CD8-positive, alpha-beta memory T cell (primary cell): ENCODE measurements at regions not wholly inside any gene's neighbourhood (a gene's known extent, or its start where the extent isn't known, plus 50 kb on each side); places are given as distances from the start of the nearest gene placed in this dataset.

ENCODE experiments used
- CTCF ChIA-PET: fragments of 350-600 bp; sonication (Branson Sonifier 250); formaldehyde crosslinking; loops from one replicate; lab custom pipeline; 2021; ENCODE audit warnings: antibody characterized with exemption; lab: Charles Lee
- POLR2A ChIA-PET: fragments of 350-600 bp; sonication (Branson Sonifier 250); formaldehyde crosslinking; loops from one replicate; lab custom pipeline; 2021; ENCODE audit warnings: antibody characterized with exemption; lab: Charles Lee
- DNase-seq, 5 donors: peaks; one replicate each; pipeline versions ENCODE4 v3.0.0 to v3.0.0-alpha.2; 2020 to 2022; ENCODE audit warnings: mixed read lengths in 1 of 5
- H3K27ac ChIP-seq: one replicate; pipeline ENCODE4 v1.7.0; 2013; ENCODE audit warnings: low read depth, mild to moderate bottlenecking, low read length, moderate library complexity
- H3K27me3 ChIP-seq: 2 replicates; pipeline ENCODE4 v1.7.0; 2013; ENCODE audit warnings: low read length, mild to moderate bottlenecking; ENCODE audit not compliant: insufficient read depth, poor library complexity, severe bottlenecking
- H3K36me3 ChIP-seq: 2 replicates; pipeline ENCODE4 v1.7.0; 2013; ENCODE audit warnings: mild to moderate bottlenecking, low read length, moderate library complexity; ENCODE audit not compliant: insufficient read depth
- H3K4me1 ChIP-seq: 2 replicates; pipeline ENCODE4 v1.7.0; 2013; ENCODE audit warnings: mild to moderate bottlenecking, low read length, moderate library complexity; ENCODE audit not compliant: insufficient read depth
- H3K4me3 ChIP-seq: 2 replicates; pipeline ENCODE4 v1.7.0; 2013; ENCODE audit warnings: mild to moderate bottlenecking, low read length
- H3K9me3 ChIP-seq: 2 replicates; pipeline ENCODE4 v1.7.0; 2013; ENCODE audit warnings: mild to moderate bottlenecking, low read length
- H3K27ac Mint-ChIP-seq, 8 donors: one replicate each; pipeline ENCODE4 v1.8.0; 2020 to 2021; ENCODE audit warnings: mixed read lengths in 8 of 8, mild to moderate bottlenecking in 6 of 8, inconsistent platforms in 3 of 8, moderate library complexity in 3 of 8
- H3K27me3 Mint-ChIP-seq, 2 donors: one replicate each; pipeline ENCODE4 v1.8.0; 2020 to 2021; ENCODE audit warnings: mixed read lengths in 2 of 2, mild to moderate bottlenecking in 1 of 2, moderate library complexity in 1 of 2
- H3K36me3 Mint-ChIP-seq, 3 donors: one replicate each; pipeline ENCODE4 v1.8.0; 2020 to 2021; ENCODE audit warnings: mixed read lengths in 3 of 3, inconsistent platforms in 1 of 3, mild to moderate bottlenecking in 1 of 3
- H3K4me1 Mint-ChIP-seq, 3 donors: one replicate each; pipeline ENCODE4 v1.8.0; 2020 to 2021; ENCODE audit warnings: mixed read lengths in 3 of 3, inconsistent platforms in 1 of 3, mild to moderate bottlenecking in 1 of 3
- H3K4me3 Mint-ChIP-seq, 7 donors: one replicate each; pipeline ENCODE4 v1.8.0; 2020 to 2021; ENCODE audit warnings: mixed read lengths in 7 of 7, mild to moderate bottlenecking in 6 of 7, moderate library complexity in 4 of 7, inconsistent platforms in 2 of 7
- H3K9me3 Mint-ChIP-seq, 5 donors: one replicate each; pipeline ENCODE4 v1.8.0; 2020 to 2022; ENCODE audit warnings: mixed read lengths in 5 of 5, mild to moderate bottlenecking in 3 of 5, moderate library complexity in 2 of 5, inconsistent platforms in 1 of 5

DNA sequence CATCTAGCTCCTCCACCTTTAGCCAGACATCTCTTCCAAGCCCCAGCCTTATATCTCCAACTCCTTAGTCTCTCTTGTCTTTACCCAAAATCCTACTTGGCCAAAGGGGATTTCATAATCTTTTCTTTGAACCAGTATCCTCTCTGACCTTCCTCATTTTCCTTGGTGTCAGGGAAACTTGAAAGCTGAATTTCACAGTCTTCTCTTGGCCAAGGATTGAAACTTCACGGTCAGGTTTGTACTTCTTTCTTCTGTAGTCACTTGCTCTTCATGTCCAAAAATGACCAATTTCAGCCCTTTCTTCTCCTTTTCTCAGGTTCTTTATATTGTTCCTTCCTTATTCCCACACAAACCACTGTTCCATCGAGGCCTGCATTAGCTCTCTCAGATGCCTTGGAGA, 473.7 kb upstream of the KLF4 start:
- H3K4me1 ChIP-seq, result no peaks in the 10 kb centered on the region
- CTCF ChIA-PET, result no interaction called here
- Mint-ChIP-seq H3K36me3 (no peaks in the 10 kb centered on the region), H3K27ac (no peak overlapping the region), H3K9me3 (peaks cover 0 to 8% (median 3%) of the 10 kb centered on the region in 5 donors), H3K4me3 (no peak overlapping the region), H3K4me1 (no peaks in the 10 kb centered on the region), H3K27me3 (peaks cover 0 to 4% of the 10 kb centered on the region in 2 donors)
- H3K9me3 ChIP-seq, result no peaks in the 10 kb centered on the region
- no peak overlapping the region for H3K27ac ChIP-seq
- H3K4me3 ChIP-seq, result no peak overlapping the region
- POLR2A ChIA-PET, result no interaction called here
- no peaks in the 10 kb centered on the region for H3K27me3 ChIP-seq
- no peaks in the 10 kb centered on the region for H3K36me3 ChIP-seq
- no peak for DNase-seq

- Histone ChIP-seq H3K9me3 (no peaks in the 10 kb centered on the region), H3K36me3 (no peaks in the 10 kb centered on the region), H3K27ac (no peak overlapping the region), H3K4me1 (no peaks in the 10 kb centered on the region), H3K4me3 (no peak overlapping the region), H3K27me3 (no peaks in the 10 kb centered on the region)
- ChIA-PET CTCF (no interaction called here), POLR2A (no interaction called here)
- no peak overlapping the region for H3K4me3 Mint-ChIP-seq
- DNase-seq, result no peak
- peaks cover 0 to 4% of the 10 kb centered on the region in 2 donors for H3K27me3 Mint-ChIP-seq
- H3K36me3 Mint-ChIP-seq, result no peaks in the 10 kb centered on the region
- no peaks in the 10 kb centered on the region for H3K4me1 Mint-ChIP-seq
- H3K27ac Mint-ChIP-seq, result no peak overlapping the region
- peaks cover 0 to 3% (median 3%) of the 10 kb centered on the region in 5 donors for H3K9me3 Mint-ChIP-seq
These were observed 471.3 kb upstream of the KLF4 start for GRCh38 chr9:107960916-107961315.

- no peak for DNase-seq
- POLR2A ChIA-PET, result no interaction called here
- H3K9me3 Mint-ChIP-seq, result peaks cover 6 to 9% (median 8%) of the 10 kb centered on the region in 5 donors
- no peak overlapping the region for H3K4me3 Mint-ChIP-seq
- no peaks in the 10 kb centered on the region for H3K4me1 Mint-ChIP-seq
- CTCF ChIA-PET, result no interaction called here
- Histone ChIP-seq H3K27ac (no peak overlapping the region), H3K4me1 (no peaks in the 10 kb centered on the region), H3K4me3 (no peak overlapping the region), H3K36me3 (no peaks in the 10 kb centered on the region), H3K9me3 (no peaks in the 10 kb centered on the region), H3K27me3 (no peaks in the 10 kb centered on the region)
- H3K36me3 Mint-ChIP-seq, result no peaks in the 10 kb centered on the region
- H3K27ac Mint-ChIP-seq, result no peak overlapping the region
- peaks cover 0 to 3% of the 10 kb centered on the region in 2 donors for H3K27me3 Mint-ChIP-seq
These were observed 464.7 kb upstream of the KLF4 start for GRCh38 chr9:107954312-107954711.

DNA sequence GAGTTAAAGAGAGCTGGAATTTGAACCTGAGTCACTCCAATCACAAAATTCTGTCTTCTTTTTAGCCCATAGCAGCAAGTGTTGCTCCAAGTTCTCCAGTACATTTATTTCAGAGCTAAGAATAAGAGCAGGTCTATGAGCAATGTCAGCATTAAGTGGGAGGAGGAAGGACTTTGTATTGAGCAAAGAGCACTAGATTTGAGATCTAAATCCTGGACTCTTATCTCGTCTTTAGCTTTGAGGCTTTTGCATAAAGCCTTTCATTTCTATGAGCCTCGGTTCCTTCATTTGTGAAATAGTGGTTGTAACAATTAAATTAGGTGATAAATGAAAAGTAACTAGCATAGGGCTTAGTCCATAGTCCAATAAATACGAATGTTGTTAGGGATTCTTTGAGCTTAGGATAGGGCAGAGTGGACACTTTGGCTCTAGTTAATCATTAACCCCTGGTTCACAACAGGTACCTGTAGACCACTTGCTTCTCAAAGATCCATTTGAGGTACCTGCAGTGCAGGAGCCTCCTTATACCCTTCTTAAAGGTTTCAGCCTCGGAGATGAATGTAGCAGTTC, 464.1 kb upstream of the KLF4 start:
- Mint-ChIP-seq H3K27me3 (peaks cover 0 to 3% of the 10 kb centered on the region in 2 donors), H3K27ac (no peak overlapping the region), H3K4me3 (no peak overlapping the region), H3K4me1 (no peaks in the 10 kb centered on the region), H3K9me3 (peaks cover 6 to 9% (median 8%) of the 10 kb centered on the region in 5 donors), H3K36me3 (no peaks in the 10 kb centered on the region)
- ChIA-PET CTCF (no interaction called here), POLR2A (no interaction called here)
- no peak for DNase-seq
- H3K27ac ChIP-seq, result no peak overlapping the region
- H3K9me3 ChIP-seq, result no peaks in the 10 kb centered on the region
- H3K4me3 ChIP-seq, result no peak overlapping the region
- H3K4me1 ChIP-seq, result no peaks in the 10 kb centered on the region
- H3K36me3 ChIP-seq, result no peaks in the 10 kb centered on the region
- no peaks in the 10 kb centered on the region for H3K27me3 ChIP-seq

GRCh38 chr9:107952773-107953172, 463.2 kb upstream of the KLF4 start:
- H3K36me3 Mint-ChIP-seq, result no peaks in the 10 kb centered on the region
- H3K4me3 ChIP-seq, result no peak overlapping the region
- H3K4me1 ChIP-seq, result no peaks in the 10 kb centered on the region
- H3K27me3 Mint-ChIP-seq, result no peaks in the 10 kb centered on the region
- ChIA-PET CTCF (no interaction called here), POLR2A (no interaction called here)
- H3K4me3 Mint-ChIP-seq, result no peak overlapping the region
- H3K4me1 Mint-ChIP-seq, result no peaks in the 10 kb centered on the region
- H3K27ac Mint-ChIP-seq, result no peak overlapping the region
- H3K36me3 ChIP-seq, result no peaks in the 10 kb centered on the region
- no peak for DNase-seq
- no peak overlapping the region for H3K27ac ChIP-seq
- no peaks in the 10 kb centered on the region for H3K9me3 ChIP-seq
- peaks cover 6 to 11% (median 8%) of the 10 kb centered on the region in 5 donors for H3K9me3 Mint-ChIP-seq
- H3K27me3 ChIP-seq, result no peaks in the 10 kb centered on the region

DNA sequence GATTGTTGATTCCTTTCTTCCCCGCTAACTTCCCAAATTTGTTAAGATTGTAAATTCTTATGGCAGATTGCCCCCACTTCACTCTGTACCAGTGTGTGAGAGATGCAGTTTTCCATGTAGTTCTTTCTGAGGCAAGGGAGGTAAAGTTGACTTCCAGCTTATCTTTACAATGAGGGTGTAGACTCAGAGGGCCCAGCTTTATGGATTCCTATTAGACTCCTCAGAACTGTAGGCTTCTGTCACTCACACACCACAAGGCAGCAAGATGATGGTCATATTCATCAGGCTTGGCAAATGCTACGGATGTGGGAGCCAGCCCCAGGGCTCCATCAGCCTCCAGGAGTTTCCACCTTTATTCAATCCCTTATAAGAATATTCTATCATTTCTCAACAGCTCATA, 461.9 kb upstream of the KLF4 start:
- Histone ChIP-seq H3K4me3 (no peak overlapping the region), H3K4me1 (no peaks in the 10 kb centered on the region), H3K27me3 (no peaks in the 10 kb centered on the region), H3K36me3 (no peaks in the 10 kb centered on the region), H3K9me3 (no peaks in the 10 kb centered on the region), H3K27ac (no peak overlapping the region)
- Mint-ChIP-seq H3K27me3 (no peaks in the 10 kb centered on the region), H3K9me3 (peaks cover 6 to 11% (median 8%) of the 10 kb centered on the region in 5 donors), H3K27ac (no peak overlapping the region), H3K36me3 (no peaks in the 10 kb centered on the region), H3K4me1 (no peaks in the 10 kb centered on the region), H3K4me3 (no peak overlapping the region)
- no peak for DNase-seq
- POLR2A ChIA-PET, result no interaction called here
- CTCF ChIA-PET, result no interaction called here

DNA sequence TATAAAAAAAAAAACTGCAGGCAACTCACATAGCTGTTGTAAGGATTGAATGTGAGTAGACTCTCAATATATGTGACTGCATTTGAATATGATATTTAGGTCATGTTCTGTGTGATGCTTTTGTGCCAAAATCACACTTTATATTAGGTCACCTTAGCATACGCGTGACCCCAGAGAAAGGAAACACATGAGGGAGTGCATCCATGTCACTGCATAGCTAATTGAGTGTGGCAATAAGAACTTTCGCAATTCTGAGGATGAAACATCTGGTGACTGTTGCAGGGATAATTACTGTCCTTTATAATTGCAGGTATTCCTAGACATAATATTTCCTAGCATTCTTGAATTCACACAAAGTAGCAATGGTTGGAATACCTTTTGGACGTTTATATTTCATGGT, 459.5 kb upstream of the KLF4 start:
- Histone ChIP-seq H3K4me1 (no peaks in the 10 kb centered on the region), H3K4me3 (no peak overlapping the region), H3K9me3 (no peaks in the 10 kb centered on the region), H3K36me3 (no peaks in the 10 kb centered on the region), H3K27me3 (no peaks in the 10 kb centered on the region), H3K27ac (no peak overlapping the region)
- no peaks in the 10 kb centered on the region for H3K36me3 Mint-ChIP-seq
- no peak overlapping the region for H3K27ac Mint-ChIP-seq
- ChIA-PET CTCF (no interaction called here), POLR2A (no interaction called here)
- H3K4me1 Mint-ChIP-seq, result no peaks in the 10 kb centered on the region
- no peak overlapping the region for H3K4me3 Mint-ChIP-seq
- H3K9me3 Mint-ChIP-seq, result peaks cover 3 to 11% (median 8%) of the 10 kb centered on the region in 5 donors
- DNase-seq, result no peak
- H3K27me3 Mint-ChIP-seq, result no peaks in the 10 kb centered on the region

- no peaks in the 10 kb centered on the region for H3K4me1 Mint-ChIP-seq
- no peaks in the 10 kb centered on the region for H3K27me3 ChIP-seq
- no peak overlapping the region for H3K4me3 Mint-ChIP-seq
- no peaks in the 10 kb centered on the region for H3K4me1 ChIP-seq
- CTCF ChIA-PET, result no interaction called here
- no peak for DNase-seq
- no peak overlapping the region for H3K27ac ChIP-seq
- H3K27me3 Mint-ChIP-seq, result no peaks in the 10 kb centered on the region
- H3K27ac Mint-ChIP-seq, result no peak overlapping the region
- H3K9me3 ChIP-seq, result no peaks in the 10 kb centered on the region
- peaks cover 3 to 13% (median 8%) of the 10 kb centered on the region in 5 donors for H3K9me3 Mint-ChIP-seq
- no peaks in the 10 kb centered on the region for H3K36me3 ChIP-seq
- H3K36me3 Mint-ChIP-seq, result no peaks in the 10 kb centered on the region
- POLR2A ChIA-PET, result no interaction called here
- H3K4me3 ChIP-seq, result no peak overlapping the region
These were observed 459.0 kb upstream of the KLF4 start for GRCh38 chr9:107948601-107949000.
